ENCODE measurements at regions not wholly inside any gene's neighbourhood (a gene's known extent, or its start where the extent isn't known, plus 50 kb on each side); places are given as distances from the start of the nearest gene placed in this dataset.
"Not testable (repeated sequence)": the region's sequence is repeated elsewhere in the genome, so short reads cannot be mapped to it uniquely, and the experiment has no call there.

DNA sequence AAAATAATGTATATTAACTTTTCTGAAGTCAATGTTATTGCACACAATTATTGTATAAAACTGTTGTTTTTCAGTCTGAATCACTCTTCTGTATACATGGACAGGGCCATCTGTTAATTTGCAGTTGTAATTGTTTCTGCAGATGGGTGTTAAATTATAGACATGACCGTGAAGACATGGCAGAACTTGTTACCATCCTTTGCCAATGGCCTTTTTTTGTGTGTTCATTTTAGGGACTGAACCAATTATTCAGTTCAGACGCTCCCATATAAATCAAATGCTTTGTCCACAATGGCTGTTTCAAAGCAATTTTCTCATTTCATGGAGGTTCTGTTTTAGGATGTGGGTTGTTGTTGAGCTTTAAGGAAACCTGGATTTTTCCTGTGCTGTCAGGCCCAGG lies 533.7 kb downstream of the DOK5 start:
- Histone ChIP-seq H3K4me3 (ENCODE audit: insufficient read depth, low read depth, low read length) (no peak overlapping the region), H3K27me3 (ENCODE audit: control insufficient read depth, insufficient read depth, low read length) (no peaks in the 10 kb centered on the region), H3K36me3 (replicated peaks; ENCODE audit: control insufficient read depth, insufficient read depth, low read length) (no peaks in the 10 kb centered on the region)
- no peak for DNase-seq

DNA sequence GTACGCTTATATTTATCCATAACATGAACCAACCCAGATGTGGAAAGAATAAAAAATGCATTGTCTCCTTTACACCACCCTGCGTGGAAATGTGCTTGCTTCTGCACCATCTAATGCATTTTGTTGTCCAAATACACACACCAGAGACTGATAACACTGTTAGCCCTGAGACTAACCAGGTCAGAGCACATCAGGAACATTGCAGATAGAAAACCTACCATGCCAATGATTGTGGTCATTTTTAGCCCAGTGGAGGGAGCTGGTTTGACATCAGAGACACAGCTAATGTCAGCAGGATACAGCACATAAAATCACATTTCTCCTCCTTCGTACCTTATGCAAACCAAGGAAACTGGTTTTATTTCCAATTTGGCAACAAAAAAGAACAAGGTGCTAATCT lies 528.7 kb downstream of the DOK5 start:
- Histone ChIP-seq H3K36me3 (replicated peaks; ENCODE audit: control insufficient read depth, insufficient read depth, low read length) (no peaks in the 10 kb centered on the region), H3K4me3 (ENCODE audit: insufficient read depth, low read depth, low read length) (no peak overlapping the region), H3K27me3 (ENCODE audit: control insufficient read depth, insufficient read depth, low read length) (no peaks in the 10 kb centered on the region)
- DNase-seq: no peak

DNA sequence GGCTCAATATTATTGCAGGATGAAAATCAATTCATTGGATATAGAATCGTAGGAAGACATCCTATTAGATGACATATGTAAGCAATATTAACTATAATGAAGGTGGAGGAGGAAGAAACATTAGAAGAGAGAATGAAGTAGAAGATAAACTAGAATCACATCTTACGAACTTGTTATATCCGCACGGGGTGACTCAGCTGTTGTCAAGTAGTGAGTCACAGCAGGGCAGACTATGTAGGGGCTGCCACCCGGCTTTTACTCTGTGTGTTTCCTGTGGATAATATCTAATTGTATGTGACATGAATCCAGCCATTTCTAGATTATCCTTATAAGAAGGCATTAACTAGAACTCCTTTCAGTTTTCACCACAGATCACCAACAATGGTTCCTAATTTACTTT lies 520.2 kb downstream of the DOK5 start:
- no peak for DNase-seq
- Histone ChIP-seq H3K27me3 (ENCODE audit: control insufficient read depth, insufficient read depth, low read length) (no peaks in the 10 kb centered on the region), H3K4me3 (ENCODE audit: insufficient read depth, low read depth, low read length) (no peak overlapping the region), H3K36me3 (replicated peaks; ENCODE audit: control insufficient read depth, insufficient read depth, low read length) (no peaks in the 10 kb centered on the region)

DNA sequence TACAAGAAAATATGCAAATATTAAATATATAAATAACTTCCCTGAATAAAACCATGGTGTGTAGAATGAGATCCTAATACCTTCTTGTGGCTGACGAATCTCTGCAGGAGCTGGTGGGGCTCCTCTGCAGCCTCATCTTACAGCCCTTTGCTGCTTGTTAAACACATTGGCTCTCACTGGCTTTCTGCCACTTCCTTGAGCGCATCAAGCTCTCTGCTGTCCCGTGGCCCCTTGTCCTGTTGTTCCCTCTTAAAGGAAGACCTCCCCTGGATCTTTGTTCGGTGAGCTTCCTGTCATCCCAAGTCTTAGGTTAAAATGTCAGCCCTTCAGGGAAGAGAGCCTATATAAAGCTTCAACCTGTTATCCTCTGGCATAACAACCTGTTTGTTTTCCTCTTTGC lies 519.6 kb downstream of the DOK5 start:
- H3K36me3 ChIP-seq (replicated peaks; ENCODE audit: control insufficient read depth, insufficient read depth, low read length): no peaks in the 10 kb centered on the region
- H3K27me3 ChIP-seq (ENCODE audit: control insufficient read depth, insufficient read depth, low read length): no peaks in the 10 kb centered on the region
- peak; percentile 15 for DNase-seq
- no peak overlapping the region for H3K4me3 ChIP-seq (ENCODE audit: insufficient read depth, low read depth, low read length)

DNA sequence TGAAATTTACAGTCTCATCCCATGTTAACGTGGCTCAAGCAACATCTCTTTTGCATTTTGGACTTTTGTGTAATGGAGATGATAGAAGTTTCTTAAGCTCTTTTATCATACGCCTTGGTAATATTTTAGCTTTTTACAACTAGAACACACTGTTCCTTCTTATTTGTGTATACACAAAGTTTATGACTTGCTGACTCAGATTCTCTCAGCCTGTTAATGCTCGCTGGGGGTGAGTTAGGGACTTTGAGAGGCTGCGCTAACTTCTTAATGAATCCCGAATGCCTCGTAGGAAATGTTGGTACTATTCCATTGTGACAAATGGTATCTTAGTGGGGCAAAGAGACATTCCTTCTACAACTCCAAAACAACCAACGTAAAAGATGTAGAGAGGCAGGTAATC lies 509.7 kb downstream of the DOK5 start:
- H3K27me3 ChIP-seq (ENCODE audit: control insufficient read depth, insufficient read depth, low read length): no peaks in the 10 kb centered on the region
- no peak for DNase-seq
- no peak overlapping the region for H3K4me3 ChIP-seq (ENCODE audit: insufficient read depth, low read depth, low read length)
- no peaks in the 10 kb centered on the region for H3K36me3 ChIP-seq (replicated peaks; ENCODE audit: control insufficient read depth, insufficient read depth, low read length)

DNA sequence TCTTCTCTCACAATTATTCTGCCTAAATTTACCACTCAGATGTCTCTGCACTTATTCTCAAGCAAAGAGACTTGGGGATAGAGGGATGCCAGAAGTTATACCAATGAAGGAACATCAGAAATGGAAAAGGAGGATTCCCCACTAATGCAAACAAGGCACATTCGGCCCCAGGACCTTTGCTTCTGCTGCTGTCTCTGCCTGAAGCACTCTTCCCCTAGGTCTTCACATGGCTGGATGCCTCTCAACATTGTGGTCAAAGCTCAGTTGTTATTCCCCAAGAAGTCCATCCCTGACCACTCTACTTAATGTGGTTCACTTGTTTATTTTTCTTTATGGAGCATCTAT lies 508.7 kb downstream of the DOK5 start:
- H3K4me3 ChIP-seq (ENCODE audit: insufficient read depth, low read depth, low read length): no peak overlapping the region
- H3K36me3 ChIP-seq (replicated peaks; ENCODE audit: control insufficient read depth, insufficient read depth, low read length): no peaks in the 10 kb centered on the region
- DNase-seq: no peak
- no peaks in the 10 kb centered on the region for H3K27me3 ChIP-seq (ENCODE audit: control insufficient read depth, insufficient read depth, low read length)

DNA sequence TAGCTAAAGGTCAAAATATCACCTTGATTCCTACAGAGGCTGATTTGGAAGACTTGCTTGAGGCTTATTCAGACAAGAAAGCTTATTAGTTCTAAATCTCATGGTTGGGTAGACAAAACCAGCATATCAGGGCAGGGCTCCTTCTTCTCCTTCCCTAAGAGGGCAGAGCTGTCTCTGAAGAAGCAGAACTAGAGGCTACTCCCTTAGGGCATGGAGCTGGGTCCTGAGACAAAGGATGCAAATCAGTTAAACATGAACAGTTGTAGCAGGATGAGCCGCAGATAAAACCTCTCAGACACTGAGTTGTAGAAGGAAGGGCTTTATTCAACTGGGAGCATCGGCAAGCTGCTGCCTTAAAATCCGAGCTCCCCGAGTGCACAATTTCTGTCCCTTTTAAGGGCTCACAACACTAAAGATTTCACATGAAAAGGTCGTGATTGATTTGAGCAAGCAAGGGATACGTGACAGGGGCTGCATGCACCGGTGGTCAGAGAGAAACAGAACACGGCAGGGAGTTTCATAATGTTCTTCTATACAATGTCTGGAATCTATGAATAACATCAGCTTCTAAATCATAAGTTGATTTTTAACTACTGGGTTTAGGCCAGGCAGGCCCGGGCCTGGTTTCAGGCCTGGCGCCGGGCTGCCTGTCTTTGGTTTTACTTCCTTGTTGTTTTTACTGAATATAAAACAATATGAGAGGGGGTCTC lies 508.2 kb downstream of the DOK5 start:
- not testable (repeated sequence) for H3K27me3 ChIP-seq (ENCODE audit: control insufficient read depth, insufficient read depth, low read length); H3K4me3 ChIP-seq (ENCODE audit: insufficient read depth, low read depth, low read length); H3K36me3 ChIP-seq (replicated peaks; ENCODE audit: control insufficient read depth, insufficient read depth, low read length); DNase-seq

DNA sequence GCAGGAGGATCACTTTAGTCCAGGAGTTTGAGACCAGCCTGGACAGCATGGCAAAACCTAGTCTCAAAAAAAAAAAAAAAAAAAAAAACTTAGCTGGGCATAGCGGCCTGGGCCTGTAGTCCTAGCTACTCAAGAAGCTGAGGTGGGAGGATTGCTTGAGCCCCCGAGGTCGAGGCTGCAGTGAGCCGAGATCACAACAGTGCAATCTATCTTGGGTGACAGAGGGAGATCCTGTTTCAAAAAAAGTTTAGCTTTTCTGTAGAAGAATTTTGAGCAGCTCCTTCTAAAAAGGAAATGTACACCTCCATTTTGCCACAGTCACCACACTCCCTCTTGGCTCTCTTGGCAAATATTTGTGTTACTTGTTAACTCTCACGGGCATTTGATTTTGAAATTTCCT lies 505.8 kb downstream of the DOK5 start:
- H3K27me3 ChIP-seq (ENCODE audit: control insufficient read depth, insufficient read depth, low read length): no peaks in the 10 kb centered on the region
- no peak overlapping the region for H3K4me3 ChIP-seq (ENCODE audit: insufficient read depth, low read depth, low read length)
- DNase-seq: no peak
- H3K36me3 ChIP-seq (replicated peaks; ENCODE audit: control insufficient read depth, insufficient read depth, low read length): no peaks in the 10 kb centered on the region

DNA sequence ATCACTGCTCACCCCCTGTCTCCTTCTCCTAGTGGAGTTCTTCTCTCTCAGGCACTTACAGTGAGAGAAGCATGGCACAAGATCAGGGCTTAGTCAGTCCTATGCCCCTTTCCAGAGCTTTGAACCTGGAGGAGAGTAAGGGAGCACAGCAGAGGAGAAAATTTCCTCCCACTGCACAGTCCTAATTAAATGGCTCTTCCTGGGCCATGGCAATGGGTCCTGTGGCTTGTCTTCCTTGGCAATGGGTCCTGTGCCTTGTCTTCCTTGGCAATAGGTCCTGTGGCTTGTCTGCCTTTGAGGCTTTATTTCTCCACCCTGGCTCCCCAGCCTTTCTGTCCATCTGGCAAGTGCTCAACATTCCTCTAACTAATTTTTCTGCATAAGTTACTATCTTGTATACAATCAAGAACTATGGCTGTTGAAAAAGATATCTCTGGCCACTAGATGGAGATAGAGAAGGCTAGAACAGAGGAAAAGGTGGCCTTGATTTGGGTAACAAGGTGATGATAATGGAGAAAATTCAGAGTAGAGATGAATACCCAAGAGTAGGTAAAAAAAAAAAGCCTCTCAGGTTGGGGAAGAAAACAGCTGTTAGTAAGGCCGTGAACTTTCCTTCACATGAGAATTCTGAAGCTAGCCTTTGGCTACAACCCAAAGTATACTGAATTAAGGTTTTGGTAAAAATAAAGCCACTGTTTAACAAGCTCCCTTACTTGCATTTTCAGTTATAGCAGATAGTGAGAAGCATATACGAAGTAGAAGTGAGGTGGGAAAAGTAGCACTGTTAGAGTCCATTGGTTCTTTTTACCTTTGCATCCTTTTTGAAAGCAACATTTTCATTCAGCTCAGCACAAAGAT lies 504.9 kb downstream of the DOK5 start:
- peak; percentile 56 for DNase-seq
- Histone ChIP-seq H3K36me3 (replicated peaks; ENCODE audit: control insufficient read depth, insufficient read depth, low read length) (no peaks in the 10 kb centered on the region), H3K27me3 (ENCODE audit: control insufficient read depth, insufficient read depth, low read length) (no peaks in the 10 kb centered on the region), H3K4me3 (ENCODE audit: insufficient read depth, low read depth, low read length) (no peak overlapping the region)

DNA sequence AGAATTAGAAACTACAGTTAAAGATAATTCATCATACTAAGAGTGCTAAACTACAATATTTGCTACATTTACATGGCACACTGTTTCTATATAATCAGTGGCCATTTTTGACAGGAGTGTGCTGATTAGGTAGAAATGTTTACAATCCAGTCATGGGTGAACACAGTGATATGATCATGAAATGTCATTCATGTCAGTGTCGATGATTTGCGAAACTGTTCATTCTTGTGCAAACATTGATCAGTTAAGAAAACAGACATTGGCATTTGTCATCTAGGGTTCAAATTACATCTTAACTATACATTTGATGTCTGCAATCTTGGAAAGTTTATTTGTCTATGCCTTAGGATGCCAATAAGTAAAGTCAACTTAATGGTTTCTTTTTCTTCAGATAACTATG lies 474.9 kb downstream of the DOK5 start:
- Histone ChIP-seq H3K27me3 (ENCODE audit: control insufficient read depth, insufficient read depth, low read length) (no peaks in the 10 kb centered on the region), H3K4me3 (ENCODE audit: insufficient read depth, low read depth, low read length) (no peak overlapping the region), H3K36me3 (replicated peaks; ENCODE audit: control insufficient read depth, insufficient read depth, low read length) (no peaks in the 10 kb centered on the region)
- no peak for DNase-seq

DNA sequence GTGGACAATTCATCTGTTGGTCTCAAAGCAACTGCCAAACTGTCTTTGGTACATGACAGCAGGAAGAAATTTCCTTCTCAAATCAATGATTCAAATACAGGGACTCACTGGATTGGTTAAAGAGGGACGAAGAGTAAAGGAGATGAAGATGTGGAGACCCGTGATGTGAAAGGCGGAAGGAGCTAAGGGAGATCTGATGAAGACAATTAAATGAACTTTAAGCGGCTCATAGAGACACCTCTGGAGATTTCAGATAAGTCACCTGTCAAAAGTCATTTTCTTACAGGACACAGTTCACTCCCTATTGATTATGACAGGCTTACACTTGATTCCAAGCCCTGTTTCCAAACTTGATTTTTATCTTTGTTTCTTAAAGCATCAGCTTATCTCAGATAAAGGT lies 466.3 kb downstream of the DOK5 start:
- Histone ChIP-seq H3K4me3 (ENCODE audit: insufficient read depth, low read depth, low read length) (no peak overlapping the region), H3K36me3 (replicated peaks; ENCODE audit: control insufficient read depth, insufficient read depth, low read length) (no peaks in the 10 kb centered on the region), H3K27me3 (ENCODE audit: control insufficient read depth, insufficient read depth, low read length) (no peaks in the 10 kb centered on the region)
- DNase-seq: no peak

DNA sequence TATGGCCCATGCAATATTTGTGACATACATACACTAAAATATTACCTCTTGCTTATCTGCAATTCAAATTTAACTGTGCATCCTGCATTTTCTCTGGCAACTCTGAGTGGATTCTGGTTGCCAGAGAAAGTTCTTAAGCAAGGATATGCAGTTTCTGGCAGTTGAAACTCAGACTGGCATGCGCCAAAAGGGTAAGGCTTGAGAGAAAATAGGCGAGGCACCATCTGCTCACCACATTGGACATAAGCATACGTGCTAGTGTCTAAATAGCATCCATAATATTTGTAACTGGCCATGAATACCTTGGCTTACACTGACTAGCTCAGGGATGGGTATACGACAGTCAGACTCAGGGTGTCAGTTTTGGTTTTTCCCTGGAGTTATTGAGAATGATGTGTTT lies 465.1 kb downstream of the DOK5 start:
- H3K27me3 ChIP-seq (ENCODE audit: control insufficient read depth, insufficient read depth, low read length): no peaks in the 10 kb centered on the region
- H3K36me3 ChIP-seq (replicated peaks; ENCODE audit: control insufficient read depth, insufficient read depth, low read length): no peaks in the 10 kb centered on the region
- DNase-seq: no peak
- no peak overlapping the region for H3K4me3 ChIP-seq (ENCODE audit: insufficient read depth, low read depth, low read length)

DNA sequence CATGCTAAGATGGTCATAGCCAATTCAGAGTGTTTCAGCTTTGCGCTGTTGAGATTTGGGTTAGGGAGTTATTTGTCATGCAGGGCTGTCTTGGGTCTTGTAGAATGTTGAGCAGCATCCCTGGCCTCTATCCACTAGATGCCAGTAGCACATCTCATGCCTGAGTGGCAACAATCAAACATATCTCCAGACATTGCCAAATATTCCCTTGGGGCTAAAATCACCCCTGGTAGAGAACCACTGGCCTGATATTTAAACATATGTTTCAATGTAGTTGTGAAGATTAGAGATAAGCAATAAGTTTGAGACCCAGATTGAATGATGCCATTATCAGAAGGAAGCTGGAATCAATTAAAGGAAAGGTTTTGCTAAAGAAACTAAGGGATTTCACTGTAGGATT lies 463.3 kb downstream of the DOK5 start:
- DNase-seq: no peak
- Histone ChIP-seq H3K36me3 (replicated peaks; ENCODE audit: control insufficient read depth, insufficient read depth, low read length) (no peaks in the 10 kb centered on the region), H3K4me3 (ENCODE audit: insufficient read depth, low read depth, low read length) (no peak overlapping the region), H3K27me3 (ENCODE audit: control insufficient read depth, insufficient read depth, low read length) (no peaks in the 10 kb centered on the region)

DNA sequence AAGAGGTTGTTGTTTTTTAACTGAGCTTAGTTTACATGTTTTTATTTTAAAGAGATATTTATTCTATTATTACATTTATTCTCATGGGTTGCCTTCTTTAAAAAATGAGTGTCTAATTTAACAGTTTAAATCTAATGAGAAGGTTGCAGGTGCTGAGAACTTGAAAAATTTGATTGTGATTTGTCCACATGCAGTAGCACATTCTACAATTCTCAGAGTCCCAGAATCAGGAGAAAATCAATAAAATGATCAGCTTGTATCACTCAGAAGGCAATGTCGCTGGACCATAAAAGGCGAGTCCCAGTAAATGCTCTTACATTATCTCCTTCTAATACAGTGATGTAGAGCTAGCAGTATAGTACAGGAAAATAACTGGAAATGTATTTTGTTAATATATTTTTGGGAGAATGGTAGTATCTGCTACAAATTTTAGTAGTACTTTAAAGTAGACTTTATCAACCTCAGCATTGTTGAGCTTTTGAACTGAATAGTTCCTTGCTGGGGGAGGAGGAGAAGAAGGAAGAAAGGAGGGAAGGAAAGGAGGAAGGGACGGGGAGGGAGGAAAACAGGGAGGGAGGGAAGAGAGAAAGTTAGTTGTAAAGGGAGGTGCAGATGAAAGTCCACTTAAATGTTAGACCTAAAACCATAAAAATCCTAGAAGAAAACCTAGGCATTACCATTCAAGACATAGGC lies 458.0 kb downstream of the DOK5 start:
- Histone ChIP-seq H3K4me3 (ENCODE audit: insufficient read depth, low read depth, low read length) (no peak overlapping the region), H3K27me3 (ENCODE audit: control insufficient read depth, insufficient read depth, low read length) (no peaks in the 10 kb centered on the region), H3K36me3 (replicated peaks; ENCODE audit: control insufficient read depth, insufficient read depth, low read length) (no peaks in the 10 kb centered on the region)
- DNase-seq: no peak

DNA sequence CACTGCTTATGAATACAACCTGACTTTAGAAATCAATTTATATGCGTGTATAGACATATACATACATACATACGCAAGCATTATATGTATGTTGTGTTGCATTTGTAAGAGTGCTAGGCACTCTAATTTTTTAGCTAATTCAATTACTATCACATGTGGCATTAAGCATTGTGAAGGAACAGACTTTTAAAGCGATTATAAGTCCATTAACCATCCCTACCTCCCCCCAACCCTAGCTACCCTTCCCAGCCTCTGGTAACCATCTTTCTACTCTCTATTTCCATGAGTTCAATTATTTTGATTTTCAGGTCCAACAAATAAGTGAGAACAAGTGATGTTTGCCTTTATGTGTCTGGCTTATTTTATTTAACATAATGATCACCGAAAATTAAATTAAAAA lies 453.8 kb downstream of the DOK5 start:
- no peaks in the 10 kb centered on the region for H3K27me3 ChIP-seq (ENCODE audit: control insufficient read depth, insufficient read depth, low read length)
- DNase-seq: no peak
- H3K4me3 ChIP-seq (ENCODE audit: insufficient read depth, low read depth, low read length): no peak overlapping the region
- H3K36me3 ChIP-seq (replicated peaks; ENCODE audit: control insufficient read depth, insufficient read depth, low read length): no peaks in the 10 kb centered on the region
